Neural progenitor cell (in vitro differentiated cells): ENCODE measurements at regions not wholly inside any gene's neighbourhood (a gene's known extent, or its start where the extent isn't known, plus 50 kb on each side); places are given as distances from the start of the nearest gene placed in this dataset.

Experiments
- CTCF ChIP-seq: fragments of 200-600 bp; sonication (generic); IDR thresholded peaks from 2 replicates; pipeline ENCODE4 v1.5.1; 2017; ENCODE audit warnings: antibody characterized with exemption, mild to moderate bottlenecking
- EZH2 ChIP-seq: fragments of 200-600 bp; sonication (generic); IDR thresholded peaks from 2 replicates; pipeline ENCODE4 v1.6.1; 2017; ENCODE audit warnings: antibody characterized with exemption, mild to moderate bottlenecking, moderate library complexity

GRCh38 chr6:85977661-85978060 is 335.0 kb upstream of the SYNCRIP start:
- TF ChIP-seq CTCF (no peak), EZH2 (no peak)
